Thoracic aorta (tissue), 2 donors: ENCODE measurements at regions not wholly inside any gene's neighbourhood (a gene's known extent, or its start where the extent isn't known, plus 50 kb on each side); places are given as distances from the start of the nearest gene placed in this dataset.

Source experiments
- ATAC-seq: fragments of 150-250 bp; one replicate; pipeline ENCODE4 v1.8.0; 2017; ENCODE audit warnings: low read depth; ENCODE audit not compliant: insufficient number of reproducible peaks, low FRiP score
- DNase-seq: peaks from one replicate; pipeline ENCODE4 v3.0.0-alpha.2; 2020; ENCODE audit warnings: low spot score
- H3K27ac ChIP-seq, 2 donors: fragments of 200-600 bp; sonication (generic); 1 replicate in 1 of 2; 2 replicates in 1 of 2; pipeline ENCODE4 v1.5.1; 2016; ENCODE audit warnings: mild to moderate bottlenecking in 2 of 2, moderate library complexity in 2 of 2
- H3K27me3 ChIP-seq: fragments of 200-600 bp; sonication (generic); replicated peaks from 2 replicates; pipeline ENCODE4 v1.6.0; 2016; ENCODE audit warnings: mild to moderate bottlenecking; ENCODE audit not compliant: insufficient read depth
- H3K36me3 ChIP-seq: fragments of 200-600 bp; sonication (generic); one replicate; pipeline ENCODE4 v1.5.1; 2016
- H3K4me1 ChIP-seq, 2 donors: fragments of 200-600 bp; sonication (generic); 1 replicate in 1 of 2; 2 replicates in 1 of 2; pipeline versions ENCODE4 v1.5.1 to v1.6.0; 2016; ENCODE audit warnings: low read depth in 2 of 2, mild to moderate bottlenecking in 1 of 2; ENCODE audit not compliant: control insufficient read depth in 1 of 2
- H3K4me3 ChIP-seq: fragments of 200-600 bp; sonication (generic); 2 replicates; pipeline ENCODE4 v1.5.1; 2016; ENCODE audit warnings: mild to moderate bottlenecking
- H3K9me3 ChIP-seq: fragments of 200-600 bp; sonication (generic); 2 replicates; pipeline ENCODE4 v1.5.1; 2016
- CTCF ChIP-seq: fragments of 200-600 bp; sonication (generic); IDR thresholded peaks from one replicate; pipeline ENCODE4 v1.5.1; 2019; ENCODE audit warnings: antibody characterized with exemption

- TF ChIP-seq CTCF, result no peak
- Histone ChIP-seq H3K36me3 (no peaks in the 10 kb centered on the region), H3K4me3 (no peak overlapping the region), H3K4me1 (no peaks in the 10 kb centered on the region), H3K9me3 (no peaks in the 10 kb centered on the region), H3K27me3 (no peaks in the 10 kb centered on the region), H3K27ac (no peak overlapping the region)
- ATAC-seq (no peak), DNase-seq (no peak)
Measured at GRCh38 chr2:235378944-235379343, 114.9 kb upstream of the AGAP1 start.

- Histone ChIP-seq H3K4me3 (no peak overlapping the region), H3K36me3 (no peaks in the 10 kb centered on the region), H3K9me3 (no peaks in the 10 kb centered on the region), H3K27me3 (no peaks in the 10 kb centered on the region), H3K27ac (no peak overlapping the region), H3K4me1 (no peaks in the 10 kb centered on the region)
- no peak for DNase-seq
- no peak for ATAC-seq
- TF ChIP-seq CTCF, result no peak
Measured at GRCh38 chr2:235381261-235381912, 112.5 kb upstream of the AGAP1 start.

GRCh38 chr2:235382179-235382578 lies 111.7 kb upstream of the AGAP1 start:
- no peak for ATAC-seq
- Histone ChIP-seq H3K27me3 (no peaks in the 10 kb centered on the region), H3K4me1 (no peaks in the 10 kb centered on the region), H3K36me3 (no peaks in the 10 kb centered on the region), H3K27ac (no peak overlapping the region), H3K4me3 (no peak overlapping the region), H3K9me3 (no peaks in the 10 kb centered on the region)
- no peak for DNase-seq
- TF ChIP-seq CTCF, result no peak

- no peaks in the 10 kb centered on the region for H3K9me3 ChIP-seq
Measured at GRCh38 chr2:235382601-235383000, 111.2 kb upstream of the AGAP1 start.

GRCh38 chr2:235383272-235383843 lies 110.5 kb upstream of the AGAP1 start:
- H3K4me3 ChIP-seq, result no peak overlapping the region
- H3K27ac ChIP-seq, result no peak overlapping the region
- ATAC-seq (no peak), DNase-seq (no peak)
- H3K27me3 ChIP-seq, result no peaks in the 10 kb centered on the region
- H3K36me3 ChIP-seq, result no peaks in the 10 kb centered on the region
- no peaks in the 10 kb centered on the region for H3K9me3 ChIP-seq
- TF ChIP-seq CTCF, result no peak
- H3K4me1 ChIP-seq, result no peaks in the 10 kb centered on the region

More at GRCh38 chr2:235382601-235383000, 111.2 kb upstream of the AGAP1 start:
- no peak for DNase-seq
- ATAC-seq, result no peak
- Histone ChIP-seq H3K27me3 (no peaks in the 10 kb centered on the region), H3K27ac (no peak overlapping the region), H3K4me1 (no peaks in the 10 kb centered on the region), H3K36me3 (no peaks in the 10 kb centered on the region), H3K4me3 (no peak overlapping the region)
- TF ChIP-seq CTCF, result no peak
